ENCODE measurements at regions not wholly inside any gene's neighbourhood (a gene's known extent, or its start where the extent isn't known, plus 50 kb on each side); places are given as distances from the start of the nearest gene placed in this dataset.
"Not testable (repeated sequence)": the region's sequence is repeated elsewhere in the genome, so short reads cannot be mapped to it uniquely, and the experiment has no call there.

GRCh38 chr4:45550766-45551366 is 573.0 kb downstream of the GABRG1 start:
- DNase-seq (ENCODE audit: low spot score) (no peak), ATAC-seq (no peak)
- intact Hi-C loops (cut with DNase I) = no loop called here

- no peak for ATAC-seq
- intact Hi-C loops (cut with DNase I) = no loop called here
These were observed 584.6 kb downstream of the GABRG1 start for GRCh38 chr4:45539142-45539814.

GRCh38 chr4:45530498-45530897 is 593.4 kb downstream of the GABRG1 start:
- ATAC-seq (no peak), DNase-seq (ENCODE audit: low spot score) (no peak)
- intact Hi-C loops (cut with DNase I) = no loop called here

More at GRCh38 chr4:45539142-45539814, 584.6 kb downstream of the GABRG1 start:
- no peak for DNase-seq (ENCODE audit: low spot score)

- DNase-seq (ENCODE audit: low spot score) = no peak
- ATAC-seq = no peak
- intact Hi-C loops (cut with DNase I) = no loop called here
These were observed 596.7 kb downstream of the GABRG1 start for GRCh38 chr4:45527160-45527559.

- DNase-seq (ENCODE audit: low spot score) = no peak
- intact Hi-C loops (cut with DNase I) = no loop called here
- no peak for ATAC-seq
These were observed 605.0 kb downstream of the GABRG1 start for GRCh38 chr4:45518832-45519231.

GRCh38 chr4:45502471-45502870 is 621.4 kb downstream of the GABRG1 start:
- no peak for DNase-seq (ENCODE audit: low spot score)
- intact Hi-C loops (cut with DNase I) = no loop called here
- ATAC-seq = no peak

- ATAC-seq (no peak), DNase-seq (ENCODE audit: low spot score) (no peak)
- intact Hi-C loops (cut with DNase I) = no loop called here
These were observed 639.1 kb downstream of the GABRG1 start for GRCh38 chr4:45484740-45485139.

GRCh38 chr4:45482346-45482745 is 641.5 kb downstream of the GABRG1 start:
- ATAC-seq (no peak), DNase-seq (ENCODE audit: low spot score) (no peak)
- intact Hi-C loops (cut with DNase I) = no loop called here

- intact Hi-C loops (cut with DNase I) = no loop called here
- DNase-seq (ENCODE audit: low spot score) = no peak
- no peak for ATAC-seq
These were observed 646.5 kb downstream of the GABRG1 start for GRCh38 chr4:45477311-45477733.

- intact Hi-C loops (cut with DNase I) = no loop called here
- ATAC-seq = no peak
- no peak for DNase-seq (ENCODE audit: low spot score)
These were observed 648.3 kb downstream of the GABRG1 start for GRCh38 chr4:45475548-45475947.

- ATAC-seq (no peak), DNase-seq (ENCODE audit: low spot score) (no peak)
- intact Hi-C loops (cut with DNase I) = no loop called here
These were observed 651.4 kb downstream of the GABRG1 start for GRCh38 chr4:45472490-45472889.

- intact Hi-C loops (cut with DNase I) = no loop called here
- ATAC-seq = no peak
- DNase-seq (ENCODE audit: low spot score) = no peak
These were observed 652.5 kb downstream of the GABRG1 start for GRCh38 chr4:45471335-45471734.

GRCh38 chr4:45467157-45467556 is 656.7 kb downstream of the GABRG1 start:
- DNase-seq (ENCODE audit: low spot score) (no peak), ATAC-seq (no peak)
- intact Hi-C loops (cut with DNase I) = no loop called here

- intact Hi-C loops (cut with DNase I); ATAC-seq; DNase-seq (ENCODE audit: low spot score): not testable (repeated sequence)
These were observed 663.7 kb downstream of the GABRG1 start for GRCh38 chr4:45460157-45460556.

GRCh38 chr4:45455217-45455616 is 668.6 kb downstream of the GABRG1 start:
- no peak for DNase-seq (ENCODE audit: low spot score)
- intact Hi-C loops (cut with DNase I) = no loop called here
- no peak for ATAC-seq

- DNase-seq (ENCODE audit: low spot score) = no peak
- intact Hi-C loops (cut with DNase I) = no loop called here
- ATAC-seq = no peak
These were observed 670.5 kb downstream of the GABRG1 start for GRCh38 chr4:45453258-45453853.

GRCh38 chr4:45442466-45442865 is 681.4 kb downstream of the GABRG1 start:
- DNase-seq (ENCODE audit: low spot score) (no peak), ATAC-seq (no peak)
- intact Hi-C loops (cut with DNase I) = no loop called here

- intact Hi-C loops (cut with DNase I) = no loop called here
- DNase-seq (ENCODE audit: low spot score) = no peak
- no peak for ATAC-seq
These were observed 685.8 kb downstream of the GABRG1 start for GRCh38 chr4:45438047-45438446.

GRCh38 chr4:45437381-45437780 is 686.5 kb downstream of the GABRG1 start:
- no peak for DNase-seq (ENCODE audit: low spot score)
- intact Hi-C loops (cut with DNase I) = no loop called here
- no peak for ATAC-seq

- no peak for ATAC-seq
- intact Hi-C loops (cut with DNase I) = no loop called here
- no peak for DNase-seq (ENCODE audit: low spot score)
These were observed 698.7 kb downstream of the GABRG1 start for GRCh38 chr4:45425135-45425534.

- DNase-seq (ENCODE audit: low spot score) = no peak
- no peak for ATAC-seq
- intact Hi-C loops (cut with DNase I) = no loop called here
These were observed 697.5 kb upstream of the GNPDA2 start for GRCh38 chr4:45423896-45424295.

Measured in sciatic nerve (tissue), 2 donors.